IMR-90 (cell line): ENCODE measurements at regions not wholly inside any gene's neighbourhood (a gene's known extent, or its start where the extent isn't known, plus 50 kb on each side); places are given as distances from the start of the nearest gene placed in this dataset.

Experiments used
- ATAC-seq: fragments of 200-7000 bp; cut with Tn5 transposase; 2 replicates; pipeline ENCODE4 v1.9.1; 2020; ENCODE audit warnings: low read depth, mild to moderate bottlenecking, moderate library complexity
- BruUV-seq: library from RNA; stranded (reverse); fragments of 400-500 nt; replicated peaks from 2 replicates; lab custom pipeline; 2021; lab: Mats Ljungman, UMichigan
- CTCF ChIA-PET: fragments of 300-600 bp; formaldehyde crosslinking; extraction: SDS; loops from one replicate; lab custom pipeline; 2021; ENCODE audit warnings: antibody characterized with exemption; lab: Yijun Ruan, JAX
- POLR2A ChIA-PET: fragments of 300-600 bp; sonication (Branson Sonifier 250); formaldehyde crosslinking; loops from one replicate; lab custom pipeline; 2022; ENCODE audit warnings: antibody characterized with exemption; ENCODE audit not compliant: unreplicated experiment; lab: Charles Lee
- DNase-seq: peaks from one replicate; pipeline ENCODE4 v3.0.0; 2013
- H2AFZ ChIP-seq: replicated peaks from 2 replicates; pipeline ENCODE3; 2013; ENCODE audit warnings: low read length, mild to moderate bottlenecking; ENCODE audit not compliant: poor library complexity
- H2AK5ac ChIP-seq: 2 replicates; pipeline ENCODE4 v1.6.1; 2013; ENCODE audit warnings: low read depth, low read length, inconsistent platforms
- H2AK9ac ChIP-seq: replicated peaks from 2 replicates; pipeline ENCODE3; 2013; ENCODE audit warnings: mild to moderate bottlenecking, low read depth, low read length, moderate library complexity; ENCODE audit not compliant: poor library complexity
- H2BK120ac ChIP-seq: 2 replicates; pipeline ENCODE4 v1.6.1; 2013; ENCODE audit warnings: low read depth, low read length, inconsistent platforms
- H2BK15ac ChIP-seq: 3 replicates; pipeline ENCODE4 v1.6.1; 2013; ENCODE audit warnings: low read depth, low read length, inconsistent platforms
- H2BK20ac ChIP-seq: 2 replicates; pipeline ENCODE4 v1.6.1; 2013; ENCODE audit warnings: low read depth, mild to moderate bottlenecking, inconsistent platforms, low read length, moderate library complexity
- H2BK5ac ChIP-seq: 2 replicates; pipeline ENCODE4 v1.6.1; 2013; ENCODE audit warnings: mild to moderate bottlenecking, low read depth, low read length, inconsistent platforms; ENCODE audit not compliant: poor library complexity, severe bottlenecking
- H3K14ac ChIP-seq: replicated peaks from 2 replicates; pipeline ENCODE4 v1.6.1; 2013; ENCODE audit warnings: low read depth, low read length, inconsistent platforms
- H3K18ac ChIP-seq: 2 replicates; pipeline ENCODE4 v1.6.1; 2013; ENCODE audit warnings: low read depth, low read length, control low read depth
- H3K23ac ChIP-seq: 2 replicates; pipeline ENCODE4 v1.6.1; 2013; ENCODE audit warnings: low read depth, low read length, inconsistent platforms
- H3K27ac ChIP-seq: 2 replicates; pipeline ENCODE4 v1.5.1; 2013; ENCODE audit warnings: mild to moderate bottlenecking, control low read depth, low read length; ENCODE audit not compliant: insufficient read depth
- H3K27me3 ChIP-seq: 2 replicates; pipeline ENCODE4 v1.6.1; 2013; ENCODE audit warnings: low read length; ENCODE audit not compliant: control insufficient read depth, insufficient read depth
- H3K36me3 ChIP-seq: 2 replicates; pipeline ENCODE4 v1.6.1; 2013; ENCODE audit warnings: low read length, mixed read lengths; ENCODE audit not compliant: control insufficient read depth, insufficient read depth
- H3K4ac ChIP-seq: 2 replicates; pipeline ENCODE4 v1.6.1; 2013; ENCODE audit warnings: low read depth, low read length, inconsistent platforms
- H3K4me1 ChIP-seq: 2 replicates; pipeline ENCODE4 v1.6.1; 2013; ENCODE audit warnings: low read length, mixed read lengths; ENCODE audit not compliant: control insufficient read depth, insufficient read depth
- H3K4me2 ChIP-seq: 2 replicates; pipeline ENCODE4 v1.6.1; 2013; ENCODE audit warnings: low read depth, mild to moderate bottlenecking, control low read depth, low read length, moderate library complexity
- H3K4me3 ChIP-seq: 2 replicates; pipeline ENCODE4 v1.5.1; 2013; ENCODE audit warnings: low read depth, mild to moderate bottlenecking, control low read depth, low read length, moderate library complexity; ENCODE audit not compliant: insufficient read depth
- H3K56ac ChIP-seq: 2 replicates; pipeline ENCODE4 v1.6.1; 2013; ENCODE audit warnings: low read length, inconsistent platforms; ENCODE audit not compliant: insufficient read depth; ENCODE audit errors: extremely low read depth
- H3K79me1 ChIP-seq, 2 experiments: 2 replicates each; pipeline ENCODE4 v1.6.1; 2013; ENCODE audit warnings: low read length in 2 of 2, inconsistent platforms in 1 of 2, low read depth in 1 of 2
- H3K9ac ChIP-seq: 2 replicates; pipeline ENCODE4 v1.6.1; 2013; ENCODE audit warnings: low read depth, low read length, control low read depth
- H3K9me1 ChIP-seq: 2 replicates; pipeline ENCODE4 v1.6.1; 2013; ENCODE audit warnings: low read length, inconsistent platforms; ENCODE audit not compliant: insufficient read depth
- H3K9me3 ChIP-seq: 2 replicates; pipeline ENCODE4 v1.6.1; 2013; ENCODE audit warnings: low read length; ENCODE audit not compliant: control insufficient read depth, insufficient read depth
- H4K20me1 ChIP-seq: 2 replicates; pipeline ENCODE4 v1.6.1; 2013; ENCODE audit warnings: low read length, inconsistent platforms; ENCODE audit not compliant: insufficient read depth
- H4K5ac ChIP-seq: 2 replicates; pipeline ENCODE4 v1.6.1; 2013; ENCODE audit warnings: mild to moderate bottlenecking, low read depth, low read length, control low read depth
- H4K8ac ChIP-seq, 2 experiments: 2 replicates each; pipeline ENCODE4 v1.6.1; 2013; ENCODE audit warnings: low read depth in 2 of 2, low read length in 2 of 2, control low read depth in 1 of 2, inconsistent platforms in 1 of 2
- H4K91ac ChIP-seq: 2 replicates; pipeline ENCODE4 v1.6.1; 2013; ENCODE audit warnings: low read depth, low read length, inconsistent platforms; ENCODE audit not compliant: insufficient read depth
- BHLHE40 ChIP-seq: fragments of 150-350 bp; IDR thresholded peaks from 2 replicates; pipeline ENCODE4 v1.6.1; 2016; ENCODE audit warnings: mild to moderate bottlenecking, low read depth, low read length
- CEBPB ChIP-seq: IDR thresholded peaks from 2 replicates; pipeline ENCODE4 v1.6.1; 2012; ENCODE audit warnings: low read depth, low read length, improper control_type of control experiment
- CHD1 ChIP-seq: IDR thresholded peaks from 2 replicates; pipeline ENCODE4 v1.6.1; 2012; ENCODE audit warnings: low read depth, low read length, improper control_type of control experiment
- FOS ChIP-seq: fragments of 150-350 bp; IDR thresholded peaks from 2 replicates; pipeline ENCODE4 v1.6.1; 2016; ENCODE audit warnings: low read depth, low read length
- MAFK ChIP-seq: IDR thresholded peaks from 2 replicates; pipeline ENCODE4 v1.6.1; 2012; ENCODE audit warnings: low read depth, low read length, improper control_type of control experiment
- MAZ ChIP-seq: IDR thresholded peaks from 2 replicates; pipeline ENCODE4 v1.6.1; 2012; ENCODE audit warnings: low read depth, mild to moderate bottlenecking, low read length, improper control_type of control experiment, moderate library complexity, borderline replicate concordance
- MXI1 ChIP-seq: IDR thresholded peaks from 2 replicates; pipeline ENCODE4 v1.6.1; 2012; ENCODE audit warnings: low read depth, mild to moderate bottlenecking, low read length, moderate library complexity, borderline replicate concordance
- NFE2L2 ChIP-seq: fragments of 150-350 bp; IDR thresholded peaks from 2 replicates; pipeline ENCODE4 v1.6.1; 2016; ENCODE audit warnings: low read depth, mild to moderate bottlenecking, low read length
- POLR2A ChIP-seq: IDR thresholded peaks from 2 replicates; pipeline ENCODE4 v1.6.1; 2012; ENCODE audit warnings: mild to moderate bottlenecking, low read depth, low read length
- RAD21 ChIP-seq: IDR thresholded peaks from 2 replicates; pipeline ENCODE4 v1.6.1; 2012; ENCODE audit warnings: low read length, improper control_type of control experiment
- RCOR1 ChIP-seq: IDR thresholded peaks from 2 replicates; pipeline ENCODE4 v1.6.1; 2012; ENCODE audit warnings: mild to moderate bottlenecking, low read length, improper control_type of control experiment; ENCODE audit not compliant: insufficient replicate concordance
- RFX5 ChIP-seq: IDR thresholded peaks from 2 replicates; pipeline ENCODE4 v1.8.0; 2012; ENCODE audit warnings: low read depth, mild to moderate bottlenecking, low read length, moderate library complexity
- SMC3 ChIP-seq: fragments of 150-350 bp; IDR thresholded peaks from 2 replicates; pipeline ENCODE4 v1.6.1; 2016; ENCODE audit warnings: low read depth, mild to moderate bottlenecking, antibody characterized with exemption, low read length, moderate library complexity
- WGBS, 2 experiments: methylation state at CpG; one replicate each; pipeline versions ENCODE4 v1.1.5 to v1.1.7; 2013; ENCODE audit warnings: missing lambda C conversion rate in 2 of 2; ENCODE audit not compliant: insufficient read length in 1 of 2; ENCODE audit errors: extremely low coverage in 2 of 2; 5-methylcytosine and 5-hydroxymethylcytosine counted together
- dilution Hi-C: fragments of 300-500 bp; cut with HindIII; formaldehyde crosslinking; loops from one replicate; pipeline ENCODE4 v1.14.3; 2018; ENCODE audit warnings: low sequenced_read_pairs; ENCODE audit not compliant: unreplicated experiment
- in situ Hi-C: fragments of 300-500 bp; cut with MboI; formaldehyde crosslinking; loops from 3 replicates; pipeline ENCODE4 v1.14.3; 2019; ENCODE audit warnings: low sequenced_read_pairs, inconsistent platforms, mixed read lengths
- intact Hi-C: fragments of 100-400 bp; cut with micrococcal nuclease; formaldehyde crosslinking; loops from 2 replicates; pipeline ENCODE4 v1.10.0; 2022
- TF ChIP-seq, protein P1 (sequence below): fragments of 150-350 bp; IDR thresholded peaks from 2 replicates; pipeline ENCODE4 v1.6.1; 2016; ENCODE audit warnings: low read depth, mild to moderate bottlenecking, low read length, moderate library complexity, borderline replicate concordance
- TF ChIP-seq, protein P2 (sequence below): fragments of 150-350 bp; IDR thresholded peaks from 2 replicates; pipeline ENCODE4 v1.6.1; 2017; ENCODE audit warnings: mild to moderate bottlenecking, antibody characterized with exemption, low read length, low read depth
- TF ChIP-seq, protein P3 (sequence below): conservative IDR thresholded peaks from 2 replicates; pipeline ENCODE4 v1.5.1; 2012; ENCODE audit warnings: mild to moderate bottlenecking, low read depth, low read length, improper control_type of control experiment

DNA sequence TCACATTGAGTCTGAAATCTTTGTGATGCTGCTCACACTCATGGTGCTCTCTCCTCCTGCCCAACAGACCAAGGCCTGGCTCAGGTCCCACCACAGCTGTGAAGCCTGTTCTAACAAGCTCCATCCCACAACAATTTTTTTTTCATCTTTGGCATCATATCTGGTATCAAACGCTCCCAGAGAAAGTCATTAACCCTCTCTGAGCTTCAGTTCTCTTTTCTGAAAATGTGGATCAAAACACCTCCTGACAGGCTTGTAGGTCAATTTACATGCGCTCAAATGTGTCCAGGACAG lies 224.4 kb downstream of the LACC1 start:
- Histone ChIP-seq H2AK9ac (no peak overlapping the region), H3K56ac (no peak overlapping the region), H4K20me1 (no peaks in the 10 kb centered on the region), H2BK20ac (no peak overlapping the region), H2AFZ (no peak overlapping the region), H3K23ac (no peak overlapping the region), H3K27me3 (peaks cover 4% of the 10 kb centered on the region; the same call in 1 of the 2 replicates), H3K4ac (no peak overlapping the region), H2BK5ac (no peak overlapping the region), H3K4me3 (no peak overlapping the region), H3K9me1 (no peaks in the 10 kb centered on the region), H2AK5ac (no peak overlapping the region), H4K91ac (no peak overlapping the region), H3K27ac (no peak overlapping the region), H3K9me3 (peaks cover 4% of the 10 kb centered on the region; the same call in 1 of the 2 replicates), H4K8ac (no peak overlapping the region), H3K36me3 (no peaks in the 10 kb centered on the region), H3K18ac (no peak overlapping the region), H2BK15ac (no peak overlapping the region), H3K9ac (no peak overlapping the region), H4K5ac (no peak overlapping the region), H3K4me2 (no peak overlapping the region), H2BK120ac (no peak overlapping the region), H3K4me1 (no peaks in the 10 kb centered on the region; the same call in 1 of the 2 replicates), H3K14ac (no peak overlapping the region), H3K79me1 (no peaks in the 10 kb centered on the region)
- 0% methylated on average over 1 of the region's 2 CpGs; no CpG with 5 or more reads in 1 of the 2 experiments for WGBS, 2 experiments
- ChIA-PET POLR2A (no interaction called here), CTCF (interaction anchor here (1.4 kb wide), 1 partner anchor 13 kb away, joined by 3 read pairs; no protein-coding TSS in a partner anchor)
- no peak for DNase-seq
- in situ Hi-C loops = no loop called here
- TF ChIP-seq, protein P1, sequence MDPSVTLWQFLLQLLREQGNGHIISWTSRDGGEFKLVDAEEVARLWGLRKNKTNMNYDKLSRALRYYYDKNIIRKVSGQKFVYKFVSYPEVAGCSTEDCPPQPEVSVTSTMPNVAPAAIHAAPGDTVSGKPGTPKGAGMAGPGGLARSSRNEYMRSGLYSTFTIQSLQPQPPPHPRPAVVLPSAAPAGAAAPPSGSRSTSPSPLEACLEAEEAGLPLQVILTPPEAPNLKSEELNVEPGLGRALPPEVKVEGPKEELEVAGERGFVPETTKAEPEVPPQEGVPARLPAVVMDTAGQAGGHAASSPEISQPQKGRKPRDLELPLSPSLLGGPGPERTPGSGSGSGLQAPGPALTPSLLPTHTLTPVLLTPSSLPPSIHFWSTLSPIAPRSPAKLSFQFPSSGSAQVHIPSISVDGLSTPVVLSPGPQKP = no peak
- no peak for TF ChIP-seq CHD1
- TF ChIP-seq CEBPB = no peak
- no peak for TF ChIP-seq MAFK
- TF ChIP-seq RFX5 = no peak
- TF ChIP-seq, protein P2, sequence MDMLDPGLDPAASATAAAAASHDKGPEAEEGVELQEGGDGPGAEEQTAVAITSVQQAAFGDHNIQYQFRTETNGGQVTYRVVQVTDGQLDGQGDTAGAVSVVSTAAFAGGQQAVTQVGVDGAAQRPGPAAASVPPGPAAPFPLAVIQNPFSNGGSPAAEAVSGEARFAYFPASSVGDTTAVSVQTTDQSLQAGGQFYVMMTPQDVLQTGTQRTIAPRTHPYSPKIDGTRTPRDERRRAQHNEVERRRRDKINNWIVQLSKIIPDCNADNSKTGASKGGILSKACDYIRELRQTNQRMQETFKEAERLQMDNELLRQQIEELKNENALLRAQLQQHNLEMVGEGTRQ = no peak
- no peak for TF ChIP-seq RAD21
- TF ChIP-seq MXI1 = no peak
- no peak for TF ChIP-seq RCOR1
- no peak for TF ChIP-seq SMC3
- no peak for TF ChIP-seq MAZ
- no peak for TF ChIP-seq FOS
- TF ChIP-seq POLR2A = no peak
- TF ChIP-seq, protein P3, sequence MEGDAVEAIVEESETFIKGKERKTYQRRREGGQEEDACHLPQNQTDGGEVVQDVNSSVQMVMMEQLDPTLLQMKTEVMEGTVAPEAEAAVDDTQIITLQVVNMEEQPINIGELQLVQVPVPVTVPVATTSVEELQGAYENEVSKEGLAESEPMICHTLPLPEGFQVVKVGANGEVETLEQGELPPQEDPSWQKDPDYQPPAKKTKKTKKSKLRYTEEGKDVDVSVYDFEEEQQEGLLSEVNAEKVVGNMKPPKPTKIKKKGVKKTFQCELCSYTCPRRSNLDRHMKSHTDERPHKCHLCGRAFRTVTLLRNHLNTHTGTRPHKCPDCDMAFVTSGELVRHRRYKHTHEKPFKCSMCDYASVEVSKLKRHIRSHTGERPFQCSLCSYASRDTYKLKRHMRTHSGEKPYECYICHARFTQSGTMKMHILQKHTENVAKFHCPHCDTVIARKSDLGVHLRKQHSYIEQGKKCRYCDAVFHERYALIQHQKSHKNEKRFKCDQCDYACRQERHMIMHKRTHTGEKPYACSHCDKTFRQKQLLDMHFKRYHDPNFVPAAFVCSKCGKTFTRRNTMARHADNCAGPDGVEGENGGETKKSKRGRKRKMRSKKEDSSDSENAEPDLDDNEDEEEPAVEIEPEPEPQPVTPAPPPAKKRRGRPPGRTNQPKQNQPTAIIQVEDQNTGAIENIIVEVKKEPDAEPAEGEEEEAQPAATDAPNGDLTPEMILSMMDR = no peak
- TF ChIP-seq BHLHE40 = no peak
- TF ChIP-seq NFE2L2 = no peak
- ATAC-seq = no peak
- intact Hi-C loops = no loop called here
- no TSS peak for BruUV-seq
- dilution Hi-C loops = no loop called here
